Limb (tissue), 2 donors: ENCODE measurements at regions not wholly inside any gene's neighbourhood (a gene's known extent, or its start where the extent isn't known, plus 50 kb on each side); places are given as distances from the start of the nearest gene placed in this dataset.
"Not testable (repeated sequence)": the region's sequence is repeated elsewhere in the genome, so short reads cannot be mapped to it uniquely, and the experiment has no call there.

ENCODE experiments used
- DNase-seq, 2 donors: peaks; one replicate each; pipeline ENCODE4 v3.0.0-alpha.2; 2016; ENCODE audit errors: extremely low spot score in 2 of 2

GRCh38 chr2:16192416-16193216 lies 252.3 kb downstream of the MYCN start:
- DNase-seq = no peak

- no peak for DNase-seq
These were observed 251.3 kb downstream of the MYCN start for GRCh38 chr2:16191431-16192200.

- DNase-seq = no peak
These were observed 250.3 kb downstream of the MYCN start for GRCh38 chr2:16190446-16191270.

- no peak for DNase-seq
These were observed 249.4 kb downstream of the MYCN start for GRCh38 chr2:16189836-16190160.

- no peak for DNase-seq
These were observed 248.9 kb downstream of the MYCN start for GRCh38 chr2:16189029-16189835.

GRCh38 chr2:16188261-16188890 lies 248.0 kb downstream of the MYCN start:
- DNase-seq = no peak

- DNase-seq = no peak
These were observed 247.1 kb downstream of the MYCN start for GRCh38 chr2:16187482-16187817.

- DNase-seq = no peak
These were observed 246.5 kb downstream of the MYCN start for GRCh38 chr2:16186661-16187481.

- DNase-seq = no peak
These were observed 245.5 kb downstream of the MYCN start for GRCh38 chr2:16185801-16186272.

GRCh38 chr2:16184945-16185660 lies 244.8 kb downstream of the MYCN start:
- DNase-seq = no peak

GRCh38 chr2:16184341-16184890 lies 244.1 kb downstream of the MYCN start:
- DNase-seq = no peak

- DNase-seq = no peak
These were observed 243.0 kb downstream of the MYCN start for GRCh38 chr2:16183345-16183744.

- no peak for DNase-seq
These were observed 242.5 kb downstream of the MYCN start for GRCh38 chr2:16182841-16183240.

- not testable (repeated sequence) for DNase-seq
These were observed 242.0 kb downstream of the MYCN start for GRCh38 chr2:16182311-16182815.

GRCh38 chr2:16181741-16182090 lies 241.4 kb downstream of the MYCN start:
- no peak for DNase-seq

GRCh38 chr2:16181062-16181740 lies 240.9 kb downstream of the MYCN start:
- DNase-seq = no peak

GRCh38 chr2:16180631-16181030 lies 240.3 kb downstream of the MYCN start:
- no peak for DNase-seq

- DNase-seq = no peak
These were observed 239.5 kb downstream of the MYCN start for GRCh38 chr2:16179701-16180416.
